ENCODE measurements at regions not wholly inside any gene's neighbourhood (a gene's known extent, or its start where the extent isn't known, plus 50 kb on each side); places are given as distances from the start of the nearest gene placed in this dataset.

DNA sequence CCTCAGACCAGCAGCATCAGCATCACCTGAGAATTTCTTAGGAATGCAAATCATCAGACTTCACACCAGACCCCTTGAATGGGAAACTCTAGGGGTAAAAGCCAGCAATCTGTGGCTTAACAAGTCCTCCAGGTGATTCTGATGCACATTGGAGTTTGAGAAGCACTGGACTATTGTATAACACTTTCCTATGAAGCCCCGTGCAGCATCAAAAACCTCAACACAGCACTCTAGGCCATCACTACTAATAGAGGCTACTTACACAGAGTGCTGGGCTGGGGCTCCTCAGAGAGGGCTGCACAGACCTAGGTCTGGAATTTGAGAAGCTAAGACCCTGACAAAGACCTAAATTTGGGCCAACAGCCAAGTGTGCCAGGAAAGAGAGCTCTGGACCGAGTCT is 95.7 kb upstream of the ARAP3 start:
- DNase-seq = no peak

DNA sequence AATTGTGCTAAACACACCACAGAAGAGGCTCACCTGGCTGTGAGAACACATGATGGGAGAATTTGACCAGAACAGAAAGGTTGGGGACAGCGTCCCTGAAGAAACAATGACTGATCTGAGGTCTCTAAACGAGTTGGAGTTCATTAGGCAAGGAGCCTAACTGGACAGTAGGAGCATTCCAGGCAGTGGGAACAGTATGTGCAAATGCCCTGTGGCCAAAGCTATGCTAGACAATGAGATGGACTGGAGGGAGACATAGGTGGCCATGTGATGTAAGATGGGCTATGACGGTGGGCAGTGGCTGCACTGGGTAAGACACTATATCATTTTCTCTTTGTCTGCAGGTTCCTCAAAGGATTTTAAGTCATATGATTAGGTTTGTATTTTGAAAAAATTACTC is 95.1 kb upstream of the ARAP3 start:
- no peak for DNase-seq

DNA sequence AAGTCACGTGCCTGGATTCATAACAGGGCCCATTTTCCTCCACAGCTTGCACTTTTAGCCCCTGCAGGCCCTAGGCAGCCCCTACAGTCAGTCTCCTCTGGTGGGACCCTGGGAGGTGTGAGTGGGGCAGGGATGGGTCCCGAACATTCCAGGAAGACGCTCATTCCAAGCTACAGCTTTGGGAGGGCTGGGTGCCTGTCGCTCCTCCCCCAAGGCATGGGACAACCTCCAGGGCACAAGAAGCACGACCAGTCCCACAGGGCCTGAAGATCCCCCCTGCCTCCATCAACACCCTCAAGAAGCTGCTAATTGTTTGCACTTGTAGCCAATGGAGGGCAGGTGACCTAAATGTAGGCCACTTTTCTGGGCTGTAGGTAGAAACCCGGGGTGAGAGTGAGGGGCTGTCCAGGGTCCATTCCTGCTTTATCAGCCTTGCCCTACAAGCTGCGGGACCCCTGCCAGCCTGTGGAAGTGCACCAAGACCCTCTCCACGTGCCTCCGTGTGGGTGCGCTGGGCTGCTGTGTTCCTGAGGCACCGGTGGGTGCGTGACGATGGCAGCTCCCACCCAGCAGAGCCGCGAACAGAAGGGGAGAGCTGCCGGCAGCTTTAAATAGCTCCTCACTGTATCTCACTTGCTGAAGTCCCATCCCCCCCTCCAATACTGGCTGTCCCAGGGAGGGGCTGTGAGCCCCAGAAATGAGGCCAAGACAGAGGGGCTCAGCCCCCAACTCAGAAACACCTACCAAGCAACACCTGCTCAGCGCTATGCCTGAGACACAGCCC is 91.9 kb upstream of the ARAP3 start:
- no peak for DNase-seq

DNA sequence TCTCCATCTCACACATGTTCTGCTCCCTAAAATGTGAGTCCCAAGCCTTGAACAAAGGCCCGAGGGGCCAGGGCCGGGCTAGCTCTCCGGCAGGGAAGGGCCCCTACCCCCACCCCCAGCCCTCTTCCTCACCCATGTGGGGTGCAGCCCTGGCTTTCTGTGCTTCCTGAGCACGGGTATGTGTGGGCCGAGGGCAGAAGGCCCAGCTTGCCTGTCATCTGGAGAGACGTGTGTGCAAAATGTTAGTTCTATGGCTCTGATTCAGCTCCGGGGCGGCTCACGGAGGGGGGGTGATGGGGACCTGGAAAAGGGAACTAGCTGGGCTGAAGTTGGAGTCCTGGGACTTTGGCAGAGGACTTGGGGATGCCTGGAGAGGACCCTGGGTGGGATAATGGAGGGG is 90.3 kb upstream of the ARAP3 start:
- no peak for DNase-seq

DNA sequence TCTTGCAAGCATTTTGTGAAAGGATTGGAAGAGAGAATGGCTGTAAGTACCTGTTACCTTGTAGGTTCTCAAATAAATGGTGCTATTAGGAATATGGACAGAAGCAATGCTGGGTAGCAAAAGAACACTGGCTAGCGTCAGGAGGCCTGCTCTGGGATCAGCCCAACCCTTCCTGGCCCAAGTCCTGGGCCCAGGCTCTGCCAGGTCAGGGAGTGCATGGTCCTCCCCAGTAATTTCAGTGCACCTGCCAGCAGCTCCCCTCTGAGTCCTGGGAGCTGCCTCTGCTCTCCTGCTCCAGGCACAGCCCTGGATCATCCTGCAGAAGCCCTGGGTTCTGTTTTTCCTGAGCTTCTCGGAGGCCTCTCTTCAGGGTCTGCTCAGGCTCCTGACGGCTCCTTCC is 89.5 kb upstream of the ARAP3 start:
- no peak for DNase-seq

DNA sequence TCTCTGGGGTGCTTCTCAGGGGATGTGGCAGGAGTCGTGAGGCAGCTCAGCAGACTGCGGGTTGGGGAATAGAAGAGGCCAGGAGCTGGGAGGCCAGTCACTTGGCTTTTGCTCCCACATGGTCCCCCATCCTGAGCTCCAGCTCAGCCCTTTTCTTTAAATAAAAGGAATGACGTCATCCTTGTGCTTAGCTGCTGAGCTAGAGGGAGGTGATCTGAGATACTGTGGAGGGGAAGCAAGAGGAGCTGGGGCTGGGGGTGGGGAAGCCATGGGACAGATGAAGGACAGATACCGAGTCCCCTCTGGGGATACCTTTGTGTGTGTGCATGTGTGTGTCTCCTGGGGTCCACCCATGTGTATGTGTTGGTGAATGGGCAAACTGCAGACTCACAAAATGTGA is 89.0 kb upstream of the ARAP3 start:
- DNase-seq = no peak

DNA sequence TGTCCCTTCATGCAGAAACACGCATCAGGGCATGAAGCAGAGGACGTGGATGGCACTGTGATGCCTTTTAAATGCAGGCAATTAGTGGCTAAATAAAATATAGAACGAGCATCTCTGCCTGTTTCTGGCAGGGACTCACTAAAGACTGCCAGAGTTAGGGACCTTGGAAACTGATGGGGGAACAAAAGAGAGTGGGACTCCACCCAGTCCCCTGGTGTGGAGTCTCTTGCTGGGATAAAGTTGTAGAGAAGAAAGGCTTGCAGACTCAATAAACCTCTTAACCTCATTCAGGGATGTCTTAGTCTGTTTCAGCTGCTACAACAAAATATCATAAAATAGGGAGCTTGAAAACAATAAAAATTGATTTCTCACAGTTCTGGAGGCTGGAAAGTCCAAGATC is 87.6 kb upstream of the ARAP3 start:
- no peak for DNase-seq

DNA sequence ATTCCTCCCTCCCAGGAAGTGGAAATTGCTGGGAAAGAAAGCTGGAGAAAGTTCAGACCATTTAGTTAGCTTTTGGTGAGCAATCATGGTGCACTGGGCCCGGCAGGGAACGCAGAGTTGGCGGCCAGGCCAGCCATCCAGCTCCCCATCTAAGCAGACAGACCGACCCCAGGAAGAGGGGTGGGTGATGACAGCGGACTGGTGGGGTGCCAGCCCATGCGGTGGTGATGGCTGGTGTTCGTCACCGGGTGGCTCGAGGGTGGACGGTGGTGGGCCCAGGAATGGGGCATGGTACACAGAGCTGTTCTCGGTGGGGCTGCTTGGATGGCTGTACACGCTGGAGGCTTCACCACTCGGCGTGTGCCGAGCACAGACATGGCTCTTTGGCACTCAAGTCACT is 85.6 kb upstream of the ARAP3 start:
- DNase-seq = no peak

DNA sequence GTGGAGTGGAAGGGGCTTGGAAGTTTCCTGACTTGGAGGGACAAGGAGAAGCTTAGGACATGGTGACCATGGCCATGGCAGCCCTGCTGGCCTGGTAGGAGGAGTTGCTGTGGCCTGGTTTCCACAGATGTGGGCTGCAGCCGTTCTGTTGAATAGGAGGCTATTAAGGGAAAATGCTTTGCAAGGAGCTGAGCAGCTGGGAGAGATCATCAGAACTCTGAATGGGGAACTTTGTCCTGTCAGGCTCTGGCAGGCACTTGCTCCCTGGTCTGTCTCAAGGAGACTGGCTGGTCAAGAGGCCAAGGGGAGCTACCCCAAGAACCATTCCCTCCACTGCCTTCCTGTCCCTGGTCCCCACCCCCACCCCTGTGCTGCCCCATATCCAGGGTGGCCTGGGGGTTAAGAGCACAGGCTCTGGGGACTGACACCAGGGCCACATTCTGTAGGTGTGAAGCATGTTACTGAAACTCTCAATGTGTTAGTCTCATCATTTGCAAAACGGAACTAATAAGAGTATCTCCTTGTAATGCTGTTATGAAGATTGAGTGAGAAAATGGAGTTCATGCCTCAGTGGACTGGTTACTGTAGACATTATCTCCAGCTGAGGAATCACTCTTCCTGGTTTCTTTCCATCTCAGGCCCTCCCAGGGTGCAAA is 84.0 kb upstream of the ARAP3 start:
- no peak for DNase-seq

DNA sequence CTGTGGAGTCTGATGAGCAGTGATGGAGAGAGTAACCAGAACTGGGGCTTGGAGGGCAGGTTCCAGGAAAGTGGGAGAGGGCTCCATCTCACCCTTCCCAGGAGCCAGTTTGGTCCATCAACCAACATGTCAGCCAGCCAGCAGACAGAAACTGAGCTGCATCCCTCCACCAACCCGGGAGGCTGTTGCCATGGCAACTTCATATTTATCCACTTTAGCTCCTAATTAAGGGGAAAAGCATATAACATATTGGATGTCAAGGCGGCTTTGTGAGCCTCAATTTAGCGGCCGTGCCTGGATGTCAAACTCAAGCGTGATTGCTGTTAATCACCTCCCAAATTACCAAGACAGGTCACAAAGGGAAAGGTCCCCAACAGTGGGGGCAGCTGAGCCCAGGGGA is 81.5 kb upstream of the ARAP3 start:
- no peak for DNase-seq

DNA sequence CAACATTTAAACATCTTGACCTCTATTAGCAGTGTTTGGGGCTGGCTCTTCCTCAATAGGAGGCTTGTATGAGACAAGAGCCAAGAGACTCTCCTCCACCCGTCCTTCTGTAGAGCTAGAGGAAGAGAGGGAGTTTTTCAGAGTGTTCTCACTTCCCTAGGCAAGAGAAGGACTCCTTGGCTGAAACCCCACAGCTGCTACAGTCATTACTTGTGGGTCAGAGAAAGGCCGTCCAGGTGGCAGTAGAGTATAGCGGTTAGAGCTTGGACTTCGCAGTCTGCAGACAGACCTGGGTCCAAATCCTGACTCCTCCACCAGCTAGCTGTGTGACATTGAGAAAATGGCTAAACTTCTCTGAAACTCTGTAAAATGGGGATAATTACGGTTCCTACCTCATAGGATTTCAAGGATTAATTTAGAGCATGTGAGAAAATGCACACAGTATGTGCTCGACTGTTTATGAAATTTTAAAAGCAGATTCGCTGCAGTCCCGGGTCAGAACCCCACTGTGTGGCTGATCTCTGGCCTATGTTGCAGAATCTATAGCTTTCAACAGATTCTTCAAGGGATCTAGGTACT is 80.8 kb upstream of the ARAP3 start:
- DNase-seq = no peak

DNA sequence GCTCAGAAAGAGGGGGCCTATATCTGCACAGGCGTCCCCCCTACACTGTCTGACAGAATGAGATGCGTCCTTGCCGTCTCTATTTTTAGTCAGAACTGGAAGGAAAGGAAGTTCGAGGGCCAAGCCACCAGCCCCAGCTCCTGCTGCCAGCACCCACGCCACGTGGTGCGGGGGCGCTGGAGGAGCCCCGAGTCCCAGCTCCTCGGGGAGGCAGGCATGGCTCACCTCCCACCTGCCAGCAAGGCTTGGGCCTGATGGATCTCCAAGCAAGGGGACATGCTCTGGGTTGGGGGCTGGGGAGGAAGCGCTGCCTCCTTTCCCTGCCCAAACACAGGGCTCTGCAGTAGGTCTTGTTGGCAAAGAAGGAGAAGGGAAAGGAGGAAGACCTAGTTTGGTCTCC is 80.3 kb upstream of the ARAP3 start:
- no peak for DNase-seq

DNA sequence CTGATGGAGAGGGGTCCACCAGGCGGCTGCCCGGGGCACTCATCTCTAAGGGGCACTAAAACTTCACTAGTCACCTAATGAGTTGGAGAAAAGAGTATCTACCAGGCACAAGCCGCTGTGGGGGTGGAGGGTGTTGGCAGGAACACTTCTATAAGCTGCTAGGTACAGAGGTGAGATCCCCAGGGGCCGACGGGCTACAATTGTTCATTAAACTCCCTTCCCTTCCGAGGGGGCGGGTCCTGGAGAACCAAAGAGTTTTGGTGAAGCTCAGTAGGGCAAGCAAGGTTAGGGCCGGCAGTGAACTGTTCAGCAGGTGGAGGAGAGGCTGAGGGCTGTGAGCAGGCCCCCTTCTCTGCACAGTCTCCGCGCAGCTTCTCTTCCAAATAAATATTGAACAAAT is 78.7 kb upstream of the ARAP3 start:
- no peak for DNase-seq

DNA sequence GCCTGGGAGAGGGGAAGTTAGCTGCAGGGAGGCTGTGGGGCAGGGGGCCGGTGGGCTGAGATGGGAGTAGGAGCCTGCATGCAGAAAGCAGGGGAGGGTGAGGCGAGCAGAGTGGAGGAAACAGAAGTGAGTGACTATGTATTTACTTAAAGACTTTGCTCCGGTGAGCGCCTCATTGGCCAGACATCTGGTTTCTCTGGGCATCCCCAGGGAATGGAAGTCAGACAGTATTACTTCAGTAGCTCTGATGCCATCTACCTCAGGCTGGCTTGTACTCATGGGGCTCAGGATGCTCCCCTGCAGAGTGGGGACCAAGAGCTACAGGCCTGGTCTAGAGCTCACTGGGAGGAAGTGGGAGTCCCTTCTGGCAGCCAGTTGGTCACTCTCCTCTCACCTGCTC is 78.2 kb upstream of the ARAP3 start:
- DNase-seq = no peak

DNA sequence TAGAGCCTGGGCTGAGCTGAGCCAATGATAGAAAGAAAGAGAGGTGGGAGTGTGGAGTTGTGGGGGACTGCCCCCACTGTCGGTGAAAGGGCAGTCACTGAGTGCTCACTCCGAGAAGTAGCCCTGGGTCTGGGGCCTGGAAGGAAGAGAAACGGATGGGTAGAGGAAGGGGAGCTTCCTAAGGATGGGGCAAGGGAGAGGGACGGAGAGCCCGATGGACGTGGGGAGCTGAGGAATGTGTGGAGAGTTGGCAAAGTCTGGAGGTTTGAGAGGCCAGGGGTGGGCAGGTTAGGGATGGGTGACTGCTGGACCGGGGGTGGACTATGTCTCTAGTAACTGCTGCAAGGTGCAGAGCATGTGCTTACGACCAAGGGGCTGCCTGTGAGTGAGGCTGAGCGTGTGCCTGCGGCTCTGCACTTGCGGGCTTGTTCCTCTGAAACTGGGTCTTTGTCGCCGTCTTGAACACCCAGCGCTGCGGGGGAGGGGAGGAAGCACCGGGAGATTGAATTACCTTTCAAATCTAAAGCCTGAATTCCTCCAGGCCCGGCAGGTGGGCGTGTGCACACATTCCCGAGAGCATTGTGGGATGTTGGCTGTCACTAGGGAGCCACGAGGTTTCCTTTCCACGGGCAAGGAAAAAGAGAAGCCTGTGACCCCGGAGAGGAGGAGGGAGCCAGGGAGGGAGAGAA is 76.4 kb upstream of the ARAP3 start:
- DNase-seq = no peak

DNA sequence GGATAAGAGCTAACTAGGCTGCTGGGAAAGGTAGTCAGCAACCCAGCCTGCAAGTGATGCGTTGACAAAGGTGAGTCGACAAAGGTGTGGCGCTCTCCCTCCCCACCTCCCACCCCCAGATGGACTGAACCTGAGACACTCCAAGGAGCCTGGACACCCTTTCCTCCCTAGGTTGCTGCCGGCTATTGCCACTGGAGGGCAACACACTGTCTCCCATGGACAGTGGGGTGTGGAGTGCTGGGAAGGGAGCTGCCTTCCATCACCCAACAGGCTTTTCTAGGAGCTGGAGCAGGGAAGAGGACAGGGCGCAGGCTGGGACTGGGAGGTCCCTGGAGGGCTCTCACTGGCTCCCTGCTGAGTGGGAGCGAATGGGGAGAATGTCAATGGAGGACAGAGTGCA is 75.4 kb upstream of the ARAP3 start:
- DNase-seq = no peak

DNA sequence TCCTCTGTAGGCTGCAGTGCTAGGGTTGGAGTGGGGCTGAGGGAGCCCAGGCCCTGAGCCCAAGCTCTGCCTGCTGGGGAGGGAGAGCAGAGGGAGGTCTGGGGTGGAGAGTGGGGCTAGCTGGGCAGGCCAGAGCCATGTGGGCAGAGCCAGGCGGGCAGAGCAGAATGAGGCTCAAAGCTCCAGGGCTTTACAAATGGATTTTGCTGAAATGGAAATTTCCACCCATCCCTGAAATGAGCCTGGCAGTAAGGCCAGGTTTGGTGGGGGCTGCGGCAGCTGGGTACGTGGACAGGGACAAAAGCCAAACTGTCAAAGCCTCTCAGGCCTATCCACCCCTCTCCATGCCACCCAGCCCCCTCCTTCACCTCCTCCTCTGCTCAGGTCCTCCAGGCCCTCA is 74.2 kb upstream of the ARAP3 start:
- DNase-seq = no peak

DNA sequence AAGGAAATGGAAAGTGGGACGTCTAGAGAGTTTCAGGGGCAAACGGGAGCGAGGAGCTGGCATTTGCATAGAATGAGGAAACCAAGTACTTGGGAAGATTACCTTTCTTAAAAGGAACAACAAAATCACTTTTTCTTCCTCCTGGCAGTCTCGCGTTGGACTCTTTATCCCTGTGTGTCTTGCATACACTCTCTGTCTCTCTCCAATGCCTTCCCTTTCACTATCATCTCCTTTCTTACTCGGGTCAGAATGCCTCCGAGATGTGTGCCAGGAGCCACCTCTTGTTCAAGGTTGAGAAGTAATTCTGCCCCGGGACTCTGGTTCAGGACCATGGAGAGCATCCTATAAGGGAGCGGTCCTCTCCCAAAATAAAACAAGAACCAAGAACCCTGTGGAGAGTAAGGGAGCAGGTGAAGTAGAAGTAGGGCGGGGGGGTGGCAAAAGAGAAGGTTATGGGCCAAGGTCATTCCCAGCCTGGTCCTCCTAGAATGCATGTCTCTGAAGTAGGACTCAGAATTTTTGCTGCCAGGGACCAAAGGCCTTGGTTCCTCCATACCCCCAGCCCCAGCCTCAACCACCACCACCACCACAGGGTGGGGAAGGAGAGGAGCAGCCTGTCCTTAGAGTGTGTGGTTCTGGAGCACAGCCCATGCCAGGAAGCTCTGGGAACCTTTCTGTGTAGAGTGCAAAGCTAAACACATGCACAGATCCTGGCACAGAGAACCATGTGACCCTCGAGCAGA is 72.1 kb upstream of the ARAP3 start:
- DNase-seq = no peak

DNA sequence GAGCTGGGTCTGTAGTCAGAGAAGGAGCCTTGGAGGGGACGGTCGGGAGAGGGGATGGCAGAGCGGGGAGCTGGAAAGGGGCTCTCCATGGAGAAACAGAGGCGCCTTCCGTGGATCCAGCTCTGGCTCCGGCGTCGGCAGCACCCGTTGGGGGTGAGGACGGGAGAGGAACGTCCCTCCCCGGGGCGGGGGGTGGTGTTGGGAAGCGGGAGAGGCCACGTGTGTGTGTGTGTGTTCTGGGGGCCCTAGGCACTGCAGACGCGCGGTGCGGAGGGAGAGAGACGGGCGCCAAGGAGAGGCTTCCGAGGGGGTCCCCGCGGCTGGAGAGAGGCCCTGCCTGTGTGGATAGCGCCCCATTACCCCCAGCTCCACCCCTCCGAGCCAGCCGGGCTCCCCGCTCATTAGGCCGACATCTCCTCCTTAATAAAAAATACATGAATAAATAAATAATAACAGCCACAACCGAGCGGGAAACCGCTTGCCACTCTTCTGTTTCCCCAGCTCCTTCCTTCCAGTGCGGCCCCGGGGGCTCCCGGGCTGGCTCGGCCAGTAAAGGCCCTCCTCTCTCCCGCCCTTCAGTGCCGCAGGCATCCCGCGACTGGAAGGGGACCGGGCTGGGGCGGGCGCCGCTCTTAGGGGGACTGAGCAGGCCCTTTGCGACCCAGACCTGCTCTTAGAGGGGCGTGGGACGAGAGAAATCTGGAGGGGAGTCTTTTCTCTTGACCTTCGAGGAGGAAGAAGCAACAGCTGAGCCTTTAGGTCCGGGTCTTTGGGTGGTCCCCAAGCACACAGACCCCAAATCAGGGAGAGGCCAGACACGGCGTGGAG is 71.3 kb upstream of the ARAP3 start:
- DNase-seq = no peak

DNA sequence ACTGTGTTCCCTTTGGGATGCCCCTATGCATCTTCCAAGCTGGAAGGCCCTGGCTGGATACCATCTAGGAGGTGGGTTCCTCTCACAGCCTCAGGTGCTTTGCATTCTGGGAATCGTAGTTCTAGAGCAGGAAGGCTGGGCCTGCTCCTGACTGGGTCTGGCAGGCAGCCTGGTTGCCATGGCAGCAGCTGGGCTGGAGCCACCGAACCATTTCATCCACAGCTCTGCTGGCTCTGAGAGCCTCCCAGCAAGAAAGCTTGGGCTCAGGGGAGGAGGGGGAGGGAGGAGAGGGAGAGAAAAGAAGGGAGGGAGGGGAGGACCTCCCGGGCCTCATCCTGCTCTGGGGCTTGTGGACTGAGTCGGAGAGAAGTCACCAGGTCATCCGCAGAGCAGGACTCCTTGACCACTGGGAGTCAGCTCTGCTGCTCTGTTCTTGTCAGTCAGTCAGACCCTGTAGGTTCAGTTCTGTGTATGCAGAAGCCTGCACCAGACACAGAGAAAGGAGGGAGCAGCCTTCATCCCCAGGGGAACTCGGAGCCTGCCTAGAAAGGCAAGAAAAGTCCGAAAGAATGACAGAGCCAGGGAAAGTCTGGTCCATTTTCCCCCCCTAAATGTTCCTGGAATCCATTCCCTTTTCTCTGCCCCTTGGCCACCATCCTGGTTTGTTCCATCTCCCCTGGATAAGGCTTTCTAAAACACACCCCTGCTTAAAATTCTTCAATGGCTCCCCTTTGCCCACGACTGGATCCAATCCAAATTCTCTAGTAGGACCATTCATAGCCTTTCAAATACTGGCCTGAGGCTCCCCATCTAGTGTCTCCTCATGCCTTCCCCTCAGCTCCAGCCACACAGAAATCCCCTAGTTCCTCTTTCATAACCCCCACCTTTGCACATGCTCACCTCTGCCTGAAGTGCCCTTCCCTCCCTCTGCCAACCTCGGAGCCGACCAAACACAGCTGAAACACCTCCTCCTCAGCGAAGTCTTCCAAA is 65.4 kb upstream of the ARAP3 start:
- DNase-seq = peak; percentile 77

DNA sequence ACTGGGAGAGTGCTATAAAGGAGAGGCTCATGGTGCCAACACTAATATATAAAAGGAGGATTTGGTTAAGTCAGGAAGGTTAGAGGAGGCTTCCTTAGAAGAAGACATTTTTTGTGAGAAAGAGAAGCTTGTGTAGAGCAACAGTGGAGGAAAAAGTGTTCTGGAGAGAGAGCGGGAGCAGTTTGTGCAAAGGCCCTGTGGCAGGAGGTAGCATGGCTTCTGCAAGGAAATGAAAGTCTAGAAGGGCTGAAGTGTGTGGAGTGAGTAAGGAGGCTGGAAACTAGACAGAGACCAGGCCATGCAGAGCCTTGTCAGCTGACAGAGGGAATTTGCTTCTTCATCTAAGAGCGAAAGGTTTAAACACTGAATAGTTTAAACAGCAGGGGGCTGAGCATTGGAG is 64.4 kb upstream of the ARAP3 start:
- DNase-seq = no peak
